A549 (cell line): ENCODE measurements at regions not wholly inside any gene's neighbourhood (a gene's known extent, or its start where the extent isn't known, plus 50 kb on each side); places are given as distances from the start of the nearest gene placed in this dataset.

Source experiments
- ATAC-seq, 2 experiments: fragments of 200-7000 bp in 1 of 2; fragments of >200 bp in 1 of 2; cut with Nextera tagmentation in 1 of 2; cut with Tn5 transposase in 1 of 2; 3 replicates each; pipeline versions ENCODE4 v1.8.0 to v1.9.1; 2018 to 2020; ENCODE audit warnings: mild to moderate bottlenecking in 1 of 2, moderate library complexity in 1 of 2
- CTCF ChIA-PET: fragments of 300-600 bp; sonication (Branson Sonifier 250); formaldehyde crosslinking; extraction: SDS; loops from one replicate; lab custom pipeline; 2021; ENCODE audit warnings: antibody characterized with exemption, inconsistent platforms; lab: Yijun Ruan, JAX
- POLR2A ChIA-PET: fragments of 350-600 bp; formaldehyde crosslinking; extraction: SDS; loops from one replicate; lab custom pipeline; 2021; ENCODE audit warnings: antibody characterized with exemption, inconsistent platforms; lab: Yijun Ruan, JAX
- DNase-seq, 2 experiments: peaks; one replicate each; pipeline versions ENCODE4 v3.0.0 to v3.0.0-alpha.2; 2011 to 2016; ENCODE audit warnings: low read depth in 1 of 2, low spot score in 1 of 2
- FAIRE-seq: peaks from 2 replicates; lab custom pipeline; 2011; peaks lifted over from hg19 to GRCh38; lab: Jason Lieb, UNC
- H3K27ac ChIP-seq, 2 experiments: fragments of >200 bp; sonication (Bioruptor Twin); formaldehyde crosslinking; 3 replicates each; pipeline ENCODE4 v1.5.1; 2016 to 2017
- H3K4me1 ChIP-seq: fragments of >200 bp; sonication (Bioruptor Twin); formaldehyde crosslinking; 3 replicates; pipeline ENCODE4 v1.6.1; 2016
- H3K4me2 ChIP-seq: fragments of >200 bp; sonication (Bioruptor Twin); formaldehyde crosslinking; 3 replicates; pipeline ENCODE4 v1.6.1; 2016
- H3K4me3 ChIP-seq: fragments of >200 bp; sonication (Bioruptor Twin); formaldehyde crosslinking; 3 replicates; pipeline ENCODE4 v1.5.1; 2016
- H3K9me3 ChIP-seq: fragments of >200 bp; sonication (Bioruptor Twin); formaldehyde crosslinking; 3 replicates; pipeline ENCODE4 v1.6.1; 2016
- BHLHE40 ChIP-seq: IDR thresholded peaks from 2 replicates; pipeline ENCODE4 v1.6.1; 2012; ENCODE audit warnings: low read depth, low read length, inconsistent platforms
- CHD2 ChIP-seq: fragments of 150-350 bp; IDR thresholded peaks from 2 replicates; pipeline ENCODE4 v1.6.1; 2014; ENCODE audit warnings: low read length; ENCODE audit not compliant: partially characterized antibody
- CTCF ChIP-seq: fragments of >200 bp; sonication (Bioruptor Twin); formaldehyde crosslinking; IDR thresholded peaks from 3 replicates; pipeline ENCODE4 v1.5.1; 2016
- ESRRA ChIP-seq: fragments of 150-350 bp; IDR thresholded peaks from 2 replicates; pipeline ENCODE4 v1.6.1; 2014; ENCODE audit warnings: mild to moderate bottlenecking, low read length, borderline replicate concordance
- FOSB ChIP-seq: fragments of 250-450 bp; sonication (Bioruptor Pico); IDR thresholded peaks from 2 replicates; pipeline ENCODE4 v1.5.0; 2020; ENCODE audit warnings: mild to moderate bottlenecking, moderate library complexity
- FOSL2 ChIP-seq, 2 experiments: fragments of 450-650 bp in 1 of 2; fragments of >200 bp in 1 of 2; sonication (Bioruptor Twin) in 1 of 2; formaldehyde crosslinking; IDR thresholded peaks; 2 replicates each; pipeline versions ENCODE4 v1.5.0 to v1.6.1; 2016 to 2020; ENCODE audit warnings: mild to moderate bottlenecking in 1 of 2, moderate library complexity in 1 of 2
- FOXS1 ChIP-seq: fragments of 250-450 bp; sonication (Bioruptor Pico); IDR thresholded peaks from 2 replicates; pipeline ENCODE4 v1.5.0; 2020; ENCODE audit warnings: mild to moderate bottlenecking, moderate library complexity
- HOXB13 ChIP-seq: fragments of 250-450 bp; sonication (Bioruptor Pico); IDR thresholded peaks from 2 replicates; pipeline ENCODE4 v1.5.0; 2020; ENCODE audit warnings: low read depth, mild to moderate bottlenecking, moderate library complexity
- JUN ChIP-seq, 2 experiments: fragments of >200 bp; sonication (Bioruptor Twin); formaldehyde crosslinking; IDR thresholded peaks; 2 replicates in 1 of 2; 3 replicates in 1 of 2; pipeline ENCODE4 v1.6.1; 2016 to 2017
- KDM5A ChIP-seq: fragments of 200-600 bp; sonication (generic); IDR thresholded peaks from 2 replicates; pipeline ENCODE4 v1.6.1; 2016; ENCODE audit warnings: antibody characterized with exemption, mild to moderate bottlenecking
- MAFK ChIP-seq: fragments of 450-650 bp; IDR thresholded peaks from 2 replicates; pipeline ENCODE4 v1.6.1; 2014; ENCODE audit not compliant: partially characterized antibody
- MAX ChIP-seq: IDR thresholded peaks from 2 replicates; pipeline ENCODE4 v1.6.1; 2012
- MAZ ChIP-seq: fragments of 150-350 bp; IDR thresholded peaks from 2 replicates; pipeline ENCODE4 v1.6.1; 2014; ENCODE audit warnings: antibody characterized with exemption, low read depth, low read length, borderline replicate concordance
- MYC ChIP-seq: IDR thresholded peaks from 2 replicates; pipeline ENCODE4 v1.6.1; 2012; ENCODE audit warnings: mild to moderate bottlenecking, inconsistent platforms, low read length, improper control_type of control experiment, borderline replicate concordance
- NPAS2 ChIP-seq: fragments of 250-450 bp; sonication (Bioruptor Pico); IDR thresholded peaks from 2 replicates; pipeline ENCODE4 v1.8.0; 2022; ENCODE audit warnings: mild to moderate bottlenecking, moderate library complexity, borderline replicate concordance
- PBX3 ChIP-seq: IDR thresholded peaks from 2 replicates; pipeline ENCODE4 v1.6.1; 2012
- POLR2AphosphoS2 ChIP-seq: conservative IDR thresholded peaks from 2 replicates; pipeline ENCODE4 v1.6.1; 2012; ENCODE audit warnings: low read length, improper control_type of control experiment, inconsistent platforms
- RAD21 ChIP-seq, 2 experiments: fragments of >200 bp in 1 of 2; sonication (Bioruptor Twin) in 1 of 2; formaldehyde crosslinking in 1 of 2; IDR thresholded peaks in 1 of 2; conservative IDR thresholded peaks in 1 of 2; 2 replicates in 1 of 2; 3 replicates in 1 of 2; pipeline ENCODE4 v1.6.1; 2012 to 2018; ENCODE audit warnings: inconsistent platforms in 1 of 2
- REST ChIP-seq: fragments of 200-600 bp; sonication (generic); IDR thresholded peaks from 2 replicates; pipeline ENCODE4 v1.6.1; 2016; ENCODE audit warnings: antibody characterized with exemption, mild to moderate bottlenecking, moderate library complexity
- RFX5 ChIP-seq: fragments of 450-650 bp; IDR thresholded peaks from 2 replicates; pipeline ENCODE4 v1.7.1; 2014; ENCODE audit warnings: antibody characterized with exemption, mild to moderate bottlenecking, moderate library complexity
- SREBF2 ChIP-seq: fragments of 450-650 bp; IDR thresholded peaks from 2 replicates; pipeline ENCODE4 v1.6.1; 2014; ENCODE audit warnings: mild to moderate bottlenecking, moderate library complexity
- TFCP2L1 ChIP-seq: fragments of 250-450 bp; sonication (Bioruptor Pico); IDR thresholded peaks from 2 replicates; pipeline ENCODE4 v1.5.0; 2021; ENCODE audit warnings: mild to moderate bottlenecking
- ZNF302 ChIP-seq: fragments of 250-450 bp; sonication (Bioruptor Pico); IDR thresholded peaks from 2 replicates; pipeline ENCODE4 v1.9.0; 2021; ENCODE audit warnings: inconsistent platforms, mild to moderate bottlenecking, moderate library complexity
- WGBS: methylation state at CpG from one replicate; pipeline ENCODE4 v1.1.6; 2017; ENCODE audit errors: missing lambda C conversion rate; 5-methylcytosine and 5-hydroxymethylcytosine counted together
- TF ChIP-seq, protein P1 (sequence below): fragments of 250-450 bp; sonication (Bioruptor Pico); IDR thresholded peaks from 2 replicates; pipeline ENCODE4 v1.5.0; 2021; ENCODE audit warnings: mild to moderate bottlenecking, moderate library complexity, borderline replicate concordance
- TF ChIP-seq, protein P2 (sequence below): fragments of >200 bp; sonication (Bioruptor Twin); formaldehyde crosslinking; IDR thresholded peaks from 3 replicates; pipeline ENCODE4 v1.6.1; 2016
- TF ChIP-seq, protein P3 (sequence below): IDR thresholded peaks from 2 replicates; pipeline ENCODE4 v1.6.1; 2012; ENCODE audit warnings: low read depth, borderline replicate concordance

DNA sequence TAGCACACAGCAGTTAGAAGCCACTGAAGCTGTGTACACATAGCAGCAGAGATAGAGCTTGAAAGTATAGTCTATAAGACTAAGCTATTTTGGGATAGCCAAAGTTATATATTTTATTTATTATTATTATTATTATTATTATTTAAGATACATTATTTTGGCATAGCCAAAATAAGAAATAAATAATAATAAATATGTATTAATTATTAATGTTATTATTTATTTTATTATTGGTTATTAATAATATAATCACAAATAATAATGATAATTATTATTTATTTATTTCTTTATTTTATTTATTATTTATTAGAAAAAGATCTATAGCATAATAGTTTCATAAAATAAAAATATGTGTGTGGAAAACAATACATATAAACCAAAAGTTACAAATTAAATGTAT is 107.2 kb upstream of the FOXK1 start:
- ATAC-seq (no peak), FAIRE-seq (no peak), DNase-seq (no peak)
- 0 out of 3 replicates have a peak, but pooled peaks cover 6% of the 10 kb centered on the region for H3K9me3 ChIP-seq
- TF ChIP-seq, protein P1, sequence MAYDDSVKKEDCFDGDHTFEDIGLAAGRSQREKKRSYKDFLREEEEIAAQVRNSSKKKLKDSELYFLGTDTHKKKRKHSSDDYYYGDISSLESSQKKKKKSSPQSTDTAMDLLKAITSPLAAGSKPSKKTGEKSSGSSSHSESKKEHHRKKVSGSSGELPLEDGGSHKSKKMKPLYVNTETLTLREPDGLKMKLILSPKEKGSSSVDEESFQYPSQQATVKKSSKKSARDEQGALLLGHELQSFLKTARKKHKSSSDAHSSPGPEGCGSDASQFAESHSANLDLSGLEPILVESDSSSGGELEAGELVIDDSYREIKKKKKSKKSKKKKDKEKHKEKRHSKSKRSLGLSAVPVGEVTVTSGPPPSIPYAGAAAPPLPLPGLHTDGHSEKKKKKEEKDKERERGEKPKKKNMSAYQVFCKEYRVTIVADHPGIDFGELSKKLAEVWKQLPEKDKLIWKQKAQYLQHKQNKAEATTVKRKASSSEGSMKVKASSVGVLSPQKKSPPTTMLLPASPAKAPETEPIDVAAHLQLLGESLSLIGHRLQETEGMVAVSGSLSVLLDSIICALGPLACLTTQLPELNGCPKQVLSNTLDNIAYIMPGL (CRISPR knock-in tag): no peak
- no peak for TF ChIP-seq PBX3
- no peak for TF ChIP-seq SREBF2
- TF ChIP-seq RAD21 (conservative IDR thresholded peaks at IDR 0.05 in 1 of 2, IDR thresholded peaks at IDR 0.05 in 1 of 2): no peak
- TF ChIP-seq, protein P2, sequence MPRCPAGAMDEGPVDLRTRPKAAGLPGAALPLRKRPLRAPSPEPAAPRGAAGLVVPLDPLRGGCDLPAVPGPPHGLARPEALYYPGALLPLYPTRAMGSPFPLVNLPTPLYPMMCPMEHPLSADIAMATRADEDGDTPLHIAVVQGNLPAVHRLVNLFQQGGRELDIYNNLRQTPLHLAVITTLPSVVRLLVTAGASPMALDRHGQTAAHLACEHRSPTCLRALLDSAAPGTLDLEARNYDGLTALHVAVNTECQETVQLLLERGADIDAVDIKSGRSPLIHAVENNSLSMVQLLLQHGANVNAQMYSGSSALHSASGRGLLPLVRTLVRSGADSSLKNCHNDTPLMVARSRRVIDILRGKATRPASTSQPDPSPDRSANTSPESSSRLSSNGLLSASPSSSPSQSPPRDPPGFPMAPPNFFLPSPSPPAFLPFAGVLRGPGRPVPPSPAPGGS: no peak
- no peak for TF ChIP-seq JUN (IDR thresholded peaks at IDR 0.05)
- no peak for TF ChIP-seq FOSB
- TF ChIP-seq KDM5A: no peak
- no peak for TF ChIP-seq REST
- TF ChIP-seq MAX: no peak
- no peak for TF ChIP-seq POLR2AphosphoS2
- TF ChIP-seq MAFK: no peak
- no peak overlapping the region for H3K27ac ChIP-seq
- ChIA-PET CTCF (interaction anchor here (0.6 kb wide), 1 partner anchor 35 kb away, joined by 3 read pairs; no protein-coding TSS in a partner anchor), POLR2A (no interaction called here)
- H3K4me3 ChIP-seq: no peak overlapping the region
- no peak overlapping the region for H3K4me2 ChIP-seq
- no peaks in the 10 kb centered on the region for H3K4me1 ChIP-seq

GRCh38 chr7:4575254-4575653 is 106.8 kb upstream of the FOXK1 start:
- Histone ChIP-seq H3K4me3 (no peak overlapping the region), H3K9me3 (0 out of 3 replicates have a peak, but pooled peaks cover 6% of the 10 kb centered on the region), H3K4me2 (no peak overlapping the region), H3K27ac (no peak overlapping the region), H3K4me1 (no peaks in the 10 kb centered on the region)
- POLR2A ChIA-PET: no interaction called here
- DNase-seq (no peak), FAIRE-seq (no peak), ATAC-seq (no peak)
- 33% methylated on average over 3 of the region's 3 CpGs for WGBS
- CTCF ChIA-PET: interaction anchor here (0.6 kb wide), 1 partner anchor 35 kb away, joined by 3 read pairs; no protein-coding TSS in a partner anchor
- TF ChIP-seq BHLHE40 (no peak), CHD2 (no peak), MAX (no peak), CTCF (no peak), MYC (no peak), ESRRA (no peak), FOSL2 (IDR thresholded peaks at IDR 0.05) (no peak), FOSL2 (CRISPR knock-in tag; IDR thresholded peaks at IDR 0.05) (no peak), MAFK (no peak), FOXS1 (CRISPR knock-in tag) (no peak), ZNF302 (CRISPR knock-in tag) (no peak), RFX5 (no peak), HOXB13 (no peak), NPAS2 (CRISPR knock-in tag) (no peak), MAZ (no peak), TFCP2L1 (CRISPR knock-in tag) (no peak), POLR2AphosphoS2 (no peak)
- TF ChIP-seq, protein P3, sequence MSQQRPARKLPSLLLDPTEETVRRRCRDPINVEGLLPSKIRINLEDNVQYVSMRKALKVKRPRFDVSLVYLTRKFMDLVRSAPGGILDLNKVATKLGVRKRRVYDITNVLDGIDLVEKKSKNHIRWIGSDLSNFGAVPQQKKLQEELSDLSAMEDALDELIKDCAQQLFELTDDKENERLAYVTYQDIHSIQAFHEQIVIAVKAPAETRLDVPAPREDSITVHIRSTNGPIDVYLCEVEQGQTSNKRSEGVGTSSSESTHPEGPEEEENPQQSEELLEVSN: no peak
